HFF-Myc (cell line): ENCODE measurements at regions not wholly inside any gene's neighbourhood (a gene's known extent, or its start where the extent isn't known, plus 50 kb on each side); places are given as distances from the start of the nearest gene placed in this dataset.

ENCODE experiments used
- DNase-seq: peaks from one replicate; pipeline ENCODE4 v3.0.0-alpha.2; 2011; ENCODE audit warnings: low read depth; ENCODE audit errors: extremely low read depth
- H3K4me3 ChIP-seq: replicated peaks from 2 replicates; pipeline ENCODE4 v1.5.1; 2011; ENCODE audit warnings: low read depth, mild to moderate bottlenecking, control low read depth, low read length
- TF ChIP-seq, protein P1 (sequence below): IDR thresholded peaks from 2 replicates; pipeline ENCODE4 v1.5.1; 2012; ENCODE audit warnings: mild to moderate bottlenecking, low read depth, low read length, control low read depth; ENCODE audit errors: missing control alignments

DNA sequence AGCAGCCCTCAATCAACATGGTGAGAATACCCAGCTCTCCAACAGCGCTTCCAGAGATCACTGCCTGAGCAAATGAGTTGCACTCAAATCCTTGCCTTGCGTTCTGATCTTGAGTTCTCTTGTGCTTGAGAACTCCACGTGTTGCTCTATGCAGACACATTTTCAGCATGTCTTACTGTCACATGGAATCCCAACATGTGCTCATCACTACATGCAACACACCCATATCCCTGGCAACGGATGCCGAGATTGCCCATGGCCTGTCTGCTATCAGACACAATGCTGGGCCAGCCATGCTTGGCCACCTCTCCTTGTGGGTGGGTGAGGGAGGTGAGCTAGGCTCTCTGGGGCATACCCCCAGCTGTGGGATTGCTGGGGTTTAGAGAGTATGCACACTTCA is 91.9 kb upstream of the LDAH start:
- TF ChIP-seq, protein P1, sequence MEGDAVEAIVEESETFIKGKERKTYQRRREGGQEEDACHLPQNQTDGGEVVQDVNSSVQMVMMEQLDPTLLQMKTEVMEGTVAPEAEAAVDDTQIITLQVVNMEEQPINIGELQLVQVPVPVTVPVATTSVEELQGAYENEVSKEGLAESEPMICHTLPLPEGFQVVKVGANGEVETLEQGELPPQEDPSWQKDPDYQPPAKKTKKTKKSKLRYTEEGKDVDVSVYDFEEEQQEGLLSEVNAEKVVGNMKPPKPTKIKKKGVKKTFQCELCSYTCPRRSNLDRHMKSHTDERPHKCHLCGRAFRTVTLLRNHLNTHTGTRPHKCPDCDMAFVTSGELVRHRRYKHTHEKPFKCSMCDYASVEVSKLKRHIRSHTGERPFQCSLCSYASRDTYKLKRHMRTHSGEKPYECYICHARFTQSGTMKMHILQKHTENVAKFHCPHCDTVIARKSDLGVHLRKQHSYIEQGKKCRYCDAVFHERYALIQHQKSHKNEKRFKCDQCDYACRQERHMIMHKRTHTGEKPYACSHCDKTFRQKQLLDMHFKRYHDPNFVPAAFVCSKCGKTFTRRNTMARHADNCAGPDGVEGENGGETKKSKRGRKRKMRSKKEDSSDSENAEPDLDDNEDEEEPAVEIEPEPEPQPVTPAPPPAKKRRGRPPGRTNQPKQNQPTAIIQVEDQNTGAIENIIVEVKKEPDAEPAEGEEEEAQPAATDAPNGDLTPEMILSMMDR, result no peak

DNA sequence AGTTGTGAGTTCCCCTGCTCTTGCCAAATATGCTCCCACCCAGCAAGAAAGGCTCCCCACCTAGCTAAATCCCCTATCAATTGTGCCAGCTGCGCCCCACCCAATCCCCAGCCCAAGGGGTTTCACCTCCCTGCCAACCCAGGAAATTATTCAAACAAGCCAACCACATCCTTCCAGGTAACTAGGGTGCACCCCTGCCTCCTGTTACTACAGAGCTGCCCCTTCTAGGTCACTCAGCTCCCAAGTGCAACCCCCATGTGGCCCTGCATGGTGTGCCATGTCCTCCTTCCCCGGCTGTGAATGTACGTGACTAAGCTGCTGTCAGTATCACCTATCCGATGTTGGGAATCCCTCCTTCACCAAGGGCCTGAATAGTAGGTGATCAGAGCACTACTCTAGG is 91.2 kb upstream of the LDAH start:
- TF ChIP-seq, protein P1, result no peak
- H3K4me3 ChIP-seq, result no peak overlapping the region
- DNase-seq, result no peak

More for the DNA sequence above, 91.9 kb upstream of the LDAH start:
- no peak for DNase-seq
- H3K4me3 ChIP-seq, result no peak overlapping the region

DNA sequence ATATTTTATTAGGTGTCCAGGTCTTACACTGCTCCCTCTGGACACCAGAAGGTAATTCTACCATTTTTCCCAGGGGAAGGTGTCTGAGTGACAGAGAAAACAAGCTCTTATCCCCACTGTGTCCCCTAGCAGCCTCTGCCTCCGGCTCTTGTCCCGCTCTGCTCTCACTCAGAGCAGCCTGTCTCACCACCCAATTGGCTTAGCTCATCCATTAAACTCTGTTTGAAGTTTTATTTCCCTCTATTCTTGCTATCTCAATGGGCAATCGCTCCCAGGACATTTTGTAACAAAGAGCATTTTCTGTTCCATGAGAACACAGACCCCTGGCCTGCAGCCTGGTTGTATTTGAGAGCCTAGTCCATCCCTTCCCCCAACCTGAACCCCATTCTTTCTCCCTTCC is 90.6 kb upstream of the LDAH start:
- no peak for DNase-seq
- TF ChIP-seq, protein P1, result no peak
- no peak overlapping the region for H3K4me3 ChIP-seq

DNA sequence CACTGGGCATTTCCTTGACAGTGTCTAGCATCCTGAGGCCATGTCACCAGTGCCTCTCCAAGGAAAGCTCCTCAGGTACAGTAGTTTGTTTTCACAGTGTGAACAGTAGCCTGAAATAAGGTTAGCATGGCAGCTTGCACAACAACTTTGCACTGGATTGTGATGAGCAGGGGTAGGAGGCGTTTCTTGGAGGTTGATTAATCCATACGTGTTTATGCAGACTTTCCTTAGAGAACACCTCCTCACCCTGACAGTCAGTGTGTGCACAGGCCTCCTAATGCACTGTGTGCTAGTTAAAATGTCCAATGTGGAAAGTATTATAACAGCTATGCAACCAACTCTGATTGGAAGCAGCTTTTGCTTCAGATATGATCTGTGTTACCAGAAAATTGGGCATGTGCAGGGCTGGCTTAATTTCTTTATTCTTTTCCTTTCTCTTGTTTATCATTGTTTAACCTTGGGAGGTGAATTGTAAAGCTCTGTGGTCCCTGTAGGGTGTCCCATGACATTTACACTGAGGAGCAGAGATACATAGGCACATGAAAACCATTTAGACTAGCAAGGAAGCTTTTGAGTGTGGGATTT is 77.2 kb upstream of the LDAH start:
- TF ChIP-seq, protein P1, result no peak
- H3K4me3 ChIP-seq, result no peak overlapping the region
- DNase-seq, result no peak

DNA sequence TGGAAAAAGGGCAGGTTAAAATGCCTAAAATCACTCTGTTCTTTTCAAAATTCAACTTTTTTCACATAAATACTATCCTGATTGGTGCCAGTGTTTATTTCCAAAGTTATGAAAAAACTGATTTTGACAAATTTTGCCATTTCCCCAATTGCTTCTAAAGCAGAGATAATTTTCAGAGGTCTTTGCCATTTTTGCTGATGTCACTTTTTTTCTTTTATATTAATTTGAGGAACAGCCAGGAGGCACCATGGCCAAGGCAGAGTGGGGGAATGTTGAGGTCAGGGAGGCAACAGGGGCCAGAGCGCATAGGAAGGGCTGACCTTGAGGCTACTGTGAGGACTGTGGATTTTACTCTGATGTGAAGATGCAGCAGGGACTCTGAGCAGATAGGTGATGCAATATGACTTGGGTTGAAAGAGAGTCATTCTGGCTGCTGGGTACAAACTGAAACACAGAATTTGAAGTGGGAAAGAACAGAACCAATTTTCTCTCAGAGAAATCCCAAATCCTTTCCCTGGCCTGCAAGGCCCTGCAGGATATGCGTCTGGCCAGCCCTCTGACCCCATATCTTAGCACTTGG is 75.1 kb upstream of the LDAH start:
- TF ChIP-seq, protein P1, result no peak
- no peak for DNase-seq
- no peak overlapping the region for H3K4me3 ChIP-seq

DNA sequence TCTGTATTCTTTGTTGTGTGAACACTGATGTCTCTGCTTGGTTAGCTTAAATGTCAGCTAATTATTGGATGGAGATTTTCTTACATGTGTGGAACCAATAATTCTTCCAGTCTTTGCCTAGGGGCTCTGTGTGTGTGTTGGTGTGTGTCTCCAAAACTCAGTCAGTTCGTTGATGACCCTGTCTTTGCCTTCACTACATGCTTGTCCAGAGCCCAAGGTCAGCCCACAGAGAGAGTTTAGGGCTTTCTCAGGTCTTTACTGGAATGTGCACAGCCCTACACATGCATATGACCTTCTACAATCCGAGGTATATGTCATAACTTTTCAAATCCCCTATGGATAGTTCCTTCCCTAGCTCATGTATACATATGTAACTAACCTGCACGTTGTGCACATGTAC is 74.1 kb upstream of the LDAH start:
- no peak overlapping the region for H3K4me3 ChIP-seq
- TF ChIP-seq, protein P1, result no peak
- DNase-seq, result no peak

DNA sequence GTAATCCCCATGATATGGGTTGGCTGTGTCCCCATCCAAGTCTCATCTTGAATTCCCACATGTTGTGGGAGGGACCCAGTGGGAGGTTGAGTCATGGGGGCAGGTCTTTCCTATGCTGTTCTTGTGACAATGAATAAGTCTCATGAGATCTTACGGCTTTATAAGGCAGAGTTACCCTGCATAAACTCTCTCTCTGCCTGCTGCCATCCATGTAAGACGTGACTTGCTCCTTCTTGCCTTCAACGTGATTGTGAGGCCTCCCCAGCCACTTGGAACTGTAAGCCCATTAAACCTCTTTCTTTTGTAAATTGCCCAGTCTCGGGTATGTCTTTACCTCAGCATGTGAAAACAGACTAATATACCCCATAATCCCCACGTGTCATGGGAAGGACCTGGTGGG is 61.9 kb upstream of the LDAH start:
- DNase-seq, result no peak
- H3K4me3 ChIP-seq, result no peak overlapping the region
- TF ChIP-seq, protein P1, result no peak
